Colonic mucosa (tissue), 4 donors: ENCODE measurements at regions not wholly inside any gene's neighbourhood (a gene's known extent, or its start where the extent isn't known, plus 50 kb on each side); places are given as distances from the start of the nearest gene placed in this dataset.

ENCODE experiments used
- DNase-seq: peaks from one replicate; pipeline ENCODE4 v3.0.0-alpha.2; 2020
- H3K27ac ChIP-seq: fragments of 200-600 bp; one replicate; pipeline ENCODE4 v1.8.0; 2021
- H3K27me3 ChIP-seq: fragments of 200-600 bp; one replicate; pipeline ENCODE4 v1.8.0; 2021
- H3K36me3 ChIP-seq: fragments of 200-600 bp; one replicate; pipeline ENCODE4 v1.8.0; 2021
- H3K4me1 ChIP-seq: fragments of 200-600 bp; one replicate; pipeline ENCODE4 v1.8.0; 2021; ENCODE audit warnings: mild to moderate bottlenecking
- H3K4me3 ChIP-seq: fragments of 200-600 bp; one replicate; pipeline ENCODE4 v1.8.0; 2021
- H3K9ac ChIP-seq, 2 donors: one replicate each; pipeline ENCODE4 v1.7.0; 2013; ENCODE audit warnings: control low read depth in 2 of 2, low read depth in 2 of 2, low read length in 2 of 2
- H3K9me3 ChIP-seq: fragments of 200-600 bp; one replicate; pipeline ENCODE4 v1.8.0; 2021
- CTCF ChIP-seq: fragments of 200-600 bp; IDR thresholded peaks from one replicate; pipeline ENCODE4 v1.8.0; 2022; ENCODE audit warnings: antibody characterized with exemption, mild to moderate bottlenecking
- intact Hi-C: fragments of 100-400 bp; cut with DNase I; formaldehyde crosslinking; loops from one replicate; pipeline ENCODE4 v1.14.1; 2022
- donor health status: healthy.
- donor health status: DM: no; HTN: no; CAD: no.
- donor health status: DM: no; HTN: no; CAD: no.

- Histone ChIP-seq H3K9ac (no peak overlapping the region), H3K27ac (no peak overlapping the region), H3K27me3 (no peaks in the 10 kb centered on the region), H3K4me1 (no peaks in the 10 kb centered on the region), H3K4me3 (no peak overlapping the region), H3K9me3 (no peaks in the 10 kb centered on the region), H3K36me3 (no peaks in the 10 kb centered on the region)
- no peak for TF ChIP-seq CTCF
- intact Hi-C loops: no loop called here
- no peak for DNase-seq
Observed at GRCh38 chr2:220648628-220649027, 923.5 kb downstream of the EPHA4 start.

- Histone ChIP-seq H3K36me3 (no peaks in the 10 kb centered on the region), H3K4me1 (no peaks in the 10 kb centered on the region), H3K27ac (no peak overlapping the region), H3K9ac (no peak overlapping the region), H3K9me3 (no peaks in the 10 kb centered on the region), H3K27me3 (no peaks in the 10 kb centered on the region), H3K4me3 (no peak overlapping the region)
- intact Hi-C loops: no loop called here
- DNase-seq: no peak
- TF ChIP-seq CTCF: no peak
Observed at GRCh38 chr2:220653776-220654175, 918.3 kb downstream of the EPHA4 start.

- H3K27me3 ChIP-seq: no peaks in the 10 kb centered on the region
- no peak overlapping the region for H3K4me3 ChIP-seq
- TF ChIP-seq CTCF: no peak
- H3K36me3 ChIP-seq: no peaks in the 10 kb centered on the region
- no peaks in the 10 kb centered on the region for H3K4me1 ChIP-seq
- no peak overlapping the region for H3K9ac ChIP-seq
- no peak for DNase-seq
- intact Hi-C loops: no loop called here
- no peak overlapping the region for H3K27ac ChIP-seq
- H3K9me3 ChIP-seq: no peaks in the 10 kb centered on the region
Observed at GRCh38 chr2:220654322-220654721, 917.8 kb downstream of the EPHA4 start.

- DNase-seq: peak; percentile 21
- Histone ChIP-seq H3K27me3 (no peaks in the 10 kb centered on the region), H3K4me3 (no peak overlapping the region), H3K9ac (no peak overlapping the region), H3K4me1 (no peaks in the 10 kb centered on the region), H3K36me3 (no peaks in the 10 kb centered on the region), H3K27ac (no peak overlapping the region), H3K9me3 (no peaks in the 10 kb centered on the region)
- intact Hi-C loops: no loop called here
- no peak for TF ChIP-seq CTCF
Observed at GRCh38 chr2:220660277-220661145, 911.6 kb downstream of the EPHA4 start.

- no peak overlapping the region for H3K27ac ChIP-seq
- no peak for DNase-seq
- no peak overlapping the region for H3K9ac ChIP-seq
- no peaks in the 10 kb centered on the region for H3K27me3 ChIP-seq
- no peak overlapping the region for H3K4me3 ChIP-seq
- H3K9me3 ChIP-seq: no peaks in the 10 kb centered on the region
- no peaks in the 10 kb centered on the region for H3K4me1 ChIP-seq
- no peak for TF ChIP-seq CTCF
- H3K36me3 ChIP-seq: no peaks in the 10 kb centered on the region
- intact Hi-C loops: no loop called here
Observed at GRCh38 chr2:220662431-220662830, 909.7 kb downstream of the EPHA4 start.
